Ectodermal cell (in vitro differentiated cells): ENCODE measurements at regions not wholly inside any gene's neighbourhood (a gene's known extent, or its start where the extent isn't known, plus 50 kb on each side); places are given as distances from the start of the nearest gene placed in this dataset.

Experiments
- H3K27ac ChIP-seq: 2 replicates; pipeline ENCODE4 v1.7.0; 2013; ENCODE audit warnings: mild to moderate bottlenecking, low read depth, low read length; ENCODE audit not compliant: insufficient read depth, poor library complexity, severe bottlenecking
- H3K27me3 ChIP-seq: 2 replicates; pipeline ENCODE4 v1.7.0; 2013; ENCODE audit warnings: mild to moderate bottlenecking, low read length; ENCODE audit not compliant: insufficient read depth, control insufficient read depth, poor library complexity, severe bottlenecking
- H3K36me3 ChIP-seq: one replicate; pipeline ENCODE4 v1.7.0; 2013; ENCODE audit warnings: low read length; ENCODE audit not compliant: control insufficient read depth, insufficient read depth
- H3K4me1 ChIP-seq: one replicate; pipeline ENCODE4 v1.7.0; 2013; ENCODE audit warnings: low read length; ENCODE audit not compliant: control insufficient read depth, insufficient read depth
- H3K4me3 ChIP-seq: 2 replicates; pipeline ENCODE4 v1.7.0; 2013; ENCODE audit warnings: low read depth, low read length, control low read depth; ENCODE audit not compliant: insufficient read depth
- H3K9me3 ChIP-seq: 2 replicates; pipeline ENCODE4 v1.7.0; 2013; ENCODE audit warnings: mild to moderate bottlenecking, low read length, moderate library complexity; ENCODE audit not compliant: control insufficient read depth
- WGBS, 2 experiments: methylation state at CpG; one replicate each; pipeline ENCODE4 v1.1.7; 2013; ENCODE audit warnings: missing lambda C conversion rate in 2 of 2; 5-methylcytosine and 5-hydroxymethylcytosine counted together

GRCh38 chr7:17552373-17552772 is 253.9 kb downstream of the AHR start:
- H3K4me1 ChIP-seq, result no peaks in the 10 kb centered on the region
- no peak overlapping the region for H3K27ac ChIP-seq
- H3K9me3 ChIP-seq, result no peaks in the 10 kb centered on the region
- no peak overlapping the region for H3K4me3 ChIP-seq
- 93 to 94% methylated on average over 6 of the region's 6 CpGs for WGBS, 2 experiments
- no peaks in the 10 kb centered on the region for H3K36me3 ChIP-seq
- H3K27me3 ChIP-seq, result no peaks in the 10 kb centered on the region

GRCh38 chr7:17552952-17553351 is 254.5 kb downstream of the AHR start:
- Histone ChIP-seq H3K4me3 (no peak overlapping the region), H3K27ac (no peak overlapping the region), H3K9me3 (no peaks in the 10 kb centered on the region), H3K36me3 (no peaks in the 10 kb centered on the region), H3K4me1 (no peaks in the 10 kb centered on the region), H3K27me3 (no peaks in the 10 kb centered on the region)
- 82 to 100% methylated on average over 1 of the region's 1 CpG for WGBS, 2 experiments

GRCh38 chr7:17554341-17555015 is 256.0 kb downstream of the AHR start:
- no peaks in the 10 kb centered on the region for H3K4me1 ChIP-seq
- no peak overlapping the region for H3K27ac ChIP-seq
- no peaks in the 10 kb centered on the region for H3K27me3 ChIP-seq
- no peaks in the 10 kb centered on the region for H3K36me3 ChIP-seq
- WGBS, 2 experiments, result 92% methylated on average over 7 of the region's 7 CpGs
- H3K4me3 ChIP-seq, result no peak overlapping the region
- no peaks in the 10 kb centered on the region for H3K9me3 ChIP-seq

GRCh38 chr7:17556247-17556956 is 257.9 kb downstream of the AHR start:
- Histone ChIP-seq H3K27me3 (no peaks in the 10 kb centered on the region), H3K4me1 (no peaks in the 10 kb centered on the region), H3K27ac (no peak overlapping the region), H3K4me3 (no peak overlapping the region), H3K36me3 (no peaks in the 10 kb centered on the region), H3K9me3 (no peaks in the 10 kb centered on the region)
- WGBS, 2 experiments, result 60 to 100% methylated on average over 1 of the region's 1 CpG

GRCh38 chr7:17557251-17557671 is 258.8 kb downstream of the AHR start:
- Histone ChIP-seq H3K27me3 (no peaks in the 10 kb centered on the region), H3K36me3 (no peaks in the 10 kb centered on the region), H3K27ac (no peak overlapping the region), H3K4me3 (no peak overlapping the region), H3K4me1 (no peaks in the 10 kb centered on the region), H3K9me3 (no peaks in the 10 kb centered on the region)
- 82 to 94% methylated on average over 1 of the region's 1 CpG for WGBS, 2 experiments

- H3K36me3 ChIP-seq, result no peaks in the 10 kb centered on the region
- H3K9me3 ChIP-seq, result no peaks in the 10 kb centered on the region
- no peaks in the 10 kb centered on the region for H3K27me3 ChIP-seq
- no peak overlapping the region for H3K27ac ChIP-seq
- WGBS, 2 experiments, result 88 to 93% methylated on average over 3 to 4 of the region's 4 CpGs
- no peak overlapping the region for H3K4me3 ChIP-seq
- no peaks in the 10 kb centered on the region for H3K4me1 ChIP-seq
Observed at GRCh38 chr7:17558135-17558534, 259.7 kb downstream of the AHR start.

GRCh38 chr7:17558558-17559332 is 260.3 kb downstream of the AHR start:
- H3K36me3 ChIP-seq, result no peaks in the 10 kb centered on the region
- no peak overlapping the region for H3K4me3 ChIP-seq
- no peaks in the 10 kb centered on the region for H3K27me3 ChIP-seq
- no peaks in the 10 kb centered on the region for H3K4me1 ChIP-seq
- no peak overlapping the region for H3K27ac ChIP-seq
- 92 to 99% methylated on average over 4 of the region's 4 CpGs for WGBS, 2 experiments
- H3K9me3 ChIP-seq, result no peaks in the 10 kb centered on the region

GRCh38 chr7:17559388-17559787 is 260.9 kb downstream of the AHR start:
- Histone ChIP-seq H3K27ac (no peak overlapping the region), H3K9me3 (no peaks in the 10 kb centered on the region), H3K4me3 (no peak overlapping the region), H3K27me3 (no peaks in the 10 kb centered on the region), H3K4me1 (no peaks in the 10 kb centered on the region), H3K36me3 (no peaks in the 10 kb centered on the region)
- 71 to 74% methylated on average over 1 of the region's 1 CpG for WGBS, 2 experiments

- Histone ChIP-seq H3K4me3 (no peak overlapping the region), H3K27me3 (no peaks in the 10 kb centered on the region), H3K27ac (no peak overlapping the region), H3K9me3 (no peaks in the 10 kb centered on the region), H3K4me1 (no peaks in the 10 kb centered on the region), H3K36me3 (no peaks in the 10 kb centered on the region)
- WGBS, 2 experiments, result 89 to 93% methylated on average over 3 to 4 of the region's 4 CpGs
Observed at GRCh38 chr7:17560516-17560915, 262.1 kb downstream of the AHR start.

- H3K4me1 ChIP-seq, result no peaks in the 10 kb centered on the region
- H3K9me3 ChIP-seq, result no peaks in the 10 kb centered on the region
- H3K4me3 ChIP-seq, result no peak overlapping the region
- H3K36me3 ChIP-seq, result no peaks in the 10 kb centered on the region
- H3K27ac ChIP-seq, result no peak overlapping the region
- no peaks in the 10 kb centered on the region for H3K27me3 ChIP-seq
- WGBS, 2 experiments, result 88 to 90% methylated on average over 1 to 2 of the region's 2 CpGs
Observed at GRCh38 chr7:17560966-17561365, 262.5 kb downstream of the AHR start.
